Esophagus (tissue), 2 donors: ENCODE measurements at regions not wholly inside any gene's neighbourhood (a gene's known extent, or its start where the extent isn't known, plus 50 kb on each side); places are given as distances from the start of the nearest gene placed in this dataset.
A peak's percentile ranks its signal among the peaks of the same experiment; 100 is the strongest.

ENCODE experiments used
- H3K27ac ChIP-seq, 2 donors: one replicate each; pipeline ENCODE4 v1.5.1; 2013; ENCODE audit warnings: low read depth in 2 of 2, mild to moderate bottlenecking in 2 of 2, inconsistent platforms in 1 of 2, low read length in 1 of 2, moderate library complexity in 1 of 2
- H3K27me3 ChIP-seq, 2 donors: one replicate each; pipeline ENCODE4 v1.6.1; 2013; ENCODE audit warnings: low read length in 2 of 2, control low read depth in 1 of 2, mild to moderate bottlenecking in 1 of 2; ENCODE audit not compliant: insufficient read depth in 2 of 2, control insufficient read depth in 1 of 2
- H3K36me3 ChIP-seq, 2 donors: one replicate each; pipeline ENCODE4 v1.6.1; 2013; ENCODE audit warnings: low read length in 1 of 2; ENCODE audit not compliant: control insufficient read depth in 2 of 2, insufficient read depth in 2 of 2
- H3K4me1 ChIP-seq, 2 donors: one replicate each; pipeline ENCODE4 v1.6.1; 2013; ENCODE audit warnings: low read length in 1 of 2; ENCODE audit not compliant: control insufficient read depth in 2 of 2, insufficient read depth in 2 of 2
- H3K4me3 ChIP-seq, 2 donors: one replicate each; pipeline ENCODE4 v1.5.1; 2013; ENCODE audit warnings: low read length in 2 of 2, mild to moderate bottlenecking in 2 of 2, low read depth in 1 of 2, moderate library complexity in 1 of 2
- H3K9me3 ChIP-seq, 2 donors: one replicate each; pipeline ENCODE4 v1.6.1; 2013; ENCODE audit warnings: mild to moderate bottlenecking in 2 of 2, low read depth in 1 of 2, low read length in 1 of 2, moderate library complexity in 1 of 2; ENCODE audit not compliant: control insufficient read depth in 2 of 2, insufficient read depth in 1 of 2
- WGBS, 2 donors: extraction: QIAGEN DNeasy Blood & Tissue Kit; methylation state at CpG; one replicate each; pipeline ENCODE4 v1.1.7; 2013; 5-methylcytosine and 5-hydroxymethylcytosine counted together
- donor health status: healthy with polysubstance abuse.
- donor health status: Bipolar disorder and iron deficiency.

DNA sequence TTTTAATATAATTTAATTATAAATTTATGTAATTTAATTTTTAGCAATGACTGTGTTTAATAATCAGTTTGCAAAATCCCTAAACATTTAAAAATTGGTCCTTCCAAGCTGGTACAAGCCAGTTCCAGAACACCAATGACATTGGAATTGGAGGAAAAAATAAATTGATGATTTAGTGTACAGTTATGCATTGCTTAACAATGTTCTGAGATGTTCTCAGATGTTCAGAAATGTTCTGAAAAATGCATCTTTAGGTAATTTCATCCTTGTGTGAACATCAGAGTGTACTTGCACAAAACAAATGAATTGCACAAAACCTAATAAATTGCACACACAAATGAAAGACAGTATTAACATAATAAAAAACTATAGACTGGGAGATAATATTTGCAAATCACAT lies 95.2 kb downstream of the TRIB2 start:
- Histone ChIP-seq H3K9me3 (no peaks in the 10 kb centered on the region), H3K4me3 (no peak overlapping the region), H3K4me1 (no peaks in the 10 kb centered on the region), H3K36me3 (no peaks in the 10 kb centered on the region), H3K27ac (no peak overlapping the region), H3K27me3 (no peaks in the 10 kb centered on the region)

DNA sequence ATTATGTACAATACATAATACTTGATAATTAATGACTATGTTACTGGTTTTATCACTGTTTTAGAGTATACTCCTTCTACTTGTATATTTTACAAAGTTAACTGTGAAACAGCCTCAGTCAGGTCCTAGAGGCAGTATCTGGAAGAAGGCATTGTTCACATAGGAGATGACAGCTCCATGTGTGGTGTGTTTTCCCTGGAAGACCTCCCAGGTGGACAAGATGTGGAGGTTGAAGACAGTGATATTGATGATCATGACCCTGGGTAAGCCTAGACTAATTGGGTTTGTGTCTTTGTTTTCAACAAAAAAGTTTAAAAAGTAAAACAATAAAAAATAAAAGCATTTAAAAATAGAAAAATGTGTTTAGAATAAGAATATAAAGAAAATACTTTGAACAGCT lies 96.4 kb downstream of the TRIB2 start:
- Histone ChIP-seq H3K36me3 (no peaks in the 10 kb centered on the region), H3K9me3 (no peaks in the 10 kb centered on the region), H3K4me3 (no peak overlapping the region), H3K27me3 (no peaks in the 10 kb centered on the region), H3K27ac (no peak overlapping the region), H3K4me1 (no peaks in the 10 kb centered on the region)

DNA sequence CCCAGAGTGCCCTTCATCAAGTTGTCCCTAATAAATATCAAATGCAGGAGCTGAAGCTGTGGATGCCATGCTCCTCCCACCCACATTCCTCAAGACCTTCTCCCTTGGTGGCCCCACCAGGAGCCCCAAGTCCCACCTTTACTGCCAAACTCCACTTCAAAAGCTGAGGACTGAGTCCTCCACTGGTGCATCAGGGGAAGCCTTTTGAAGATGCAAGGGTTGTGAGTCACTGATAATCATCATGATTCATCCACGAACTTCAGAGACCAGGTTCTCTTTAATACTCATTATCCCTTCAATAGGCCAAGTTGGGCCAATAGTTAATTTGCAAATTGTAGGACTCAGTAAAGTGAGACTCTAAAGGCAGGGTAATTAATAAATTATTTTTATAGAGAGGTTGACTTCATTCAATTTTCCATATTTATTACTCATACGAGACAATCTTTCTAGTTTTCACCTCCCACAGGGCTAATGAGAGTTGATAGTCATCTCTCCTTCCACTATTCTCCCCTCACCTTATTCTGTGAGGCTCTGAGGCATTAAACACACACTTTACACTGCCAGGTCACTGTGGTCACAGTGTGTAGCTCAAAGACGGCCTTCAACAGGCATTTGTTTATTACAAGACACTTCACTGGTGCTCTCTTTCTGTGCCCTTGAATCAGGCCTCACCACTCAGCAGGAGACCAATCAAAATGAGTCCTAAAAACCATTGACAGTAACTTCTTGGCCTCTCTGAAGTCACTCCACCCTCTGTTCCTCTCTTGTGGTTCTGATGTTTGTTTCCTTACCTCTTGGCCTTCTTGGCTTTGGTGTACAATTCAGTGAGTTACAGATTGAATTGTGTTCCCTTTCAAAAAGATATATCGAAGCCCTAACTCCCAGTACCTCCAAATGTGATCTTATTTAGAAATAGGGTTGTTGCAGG lies 99.9 kb downstream of the TRIB2 start:
- Histone ChIP-seq H3K4me1 (no peaks in the 10 kb centered on the region), H3K36me3 (no peaks in the 10 kb centered on the region), H3K4me3 (no peak overlapping the region), H3K27me3 (no peaks in the 10 kb centered on the region), H3K9me3 (no peaks in the 10 kb centered on the region), H3K27ac (no peak overlapping the region)
- WGBS, 2 donors, result 79 to 81% methylated on average over 4 of the region's 4 CpGs

DNA sequence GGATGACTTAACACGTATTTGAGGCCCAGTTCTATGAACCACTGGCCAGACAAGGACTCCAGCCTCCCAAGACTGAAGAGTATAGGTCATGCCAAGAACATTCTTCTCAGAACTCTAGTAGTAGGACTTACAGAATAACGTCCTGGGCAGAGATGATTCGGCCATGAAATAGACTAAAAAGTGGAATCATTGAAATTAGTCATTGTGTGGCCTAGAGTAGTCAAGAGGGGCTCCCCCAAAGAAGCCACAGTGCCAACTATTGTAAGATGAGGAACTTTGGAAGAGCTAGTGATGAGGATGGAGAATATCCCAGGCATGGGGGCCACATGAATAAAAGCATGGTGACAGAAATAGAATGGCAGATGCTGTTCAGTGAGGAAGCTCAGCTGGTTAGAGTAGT lies 101.1 kb downstream of the TRIB2 start:
- H3K36me3 ChIP-seq, result no peaks in the 10 kb centered on the region
- no peaks in the 10 kb centered on the region for H3K9me3 ChIP-seq
- no peaks in the 10 kb centered on the region for H3K27me3 ChIP-seq
- H3K27ac ChIP-seq, result no peak overlapping the region
- WGBS, 2 donors, result 80 to 84% methylated on average over 3 of the region's 3 CpGs
- H3K4me1 ChIP-seq, result no peaks in the 10 kb centered on the region
- H3K4me3 ChIP-seq, result no peak overlapping the region

DNA sequence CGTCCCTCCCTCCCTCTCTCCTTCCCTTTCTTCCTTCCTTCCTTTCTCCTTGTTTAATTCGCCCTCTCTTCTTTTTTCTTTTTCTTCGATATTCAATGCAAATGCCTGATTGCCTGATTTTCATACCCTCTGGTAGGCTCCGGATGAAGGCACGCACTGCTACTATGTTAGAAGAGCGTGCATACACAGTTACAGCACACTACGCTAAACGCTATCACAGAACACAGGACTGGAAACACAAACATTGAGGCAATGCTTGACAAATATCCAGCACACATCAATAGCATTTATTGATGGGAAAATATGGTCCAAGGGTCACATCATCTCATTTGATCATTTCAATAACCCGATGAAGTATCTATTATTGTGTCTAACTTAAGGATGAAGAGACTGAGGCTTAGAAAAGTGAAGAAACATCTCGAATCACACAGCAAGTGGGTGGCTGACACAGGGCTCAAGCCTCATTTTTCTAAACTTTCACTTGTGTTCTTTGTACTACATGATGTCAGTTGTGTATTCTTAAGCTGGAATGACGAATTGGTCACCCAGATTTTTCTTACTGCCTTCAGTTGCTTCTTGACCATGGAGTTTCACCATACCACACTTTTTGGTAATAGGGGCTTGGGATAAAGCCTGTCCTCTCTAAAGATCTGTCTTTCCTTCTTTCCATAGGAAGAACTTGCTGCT lies 101.8 kb downstream of the TRIB2 start:
- Histone ChIP-seq H3K27me3 (no peaks in the 10 kb centered on the region), H3K36me3 (no peaks in the 10 kb centered on the region), H3K4me3 (no peak overlapping the region), H3K9me3 (no peaks in the 10 kb centered on the region), H3K4me1 (no peaks in the 10 kb centered on the region), H3K27ac (peak overlapping the region; percentile 37 to 38)
- WGBS, 2 donors, result 80 to 83% methylated on average over 11 of the region's 11 CpGs

DNA sequence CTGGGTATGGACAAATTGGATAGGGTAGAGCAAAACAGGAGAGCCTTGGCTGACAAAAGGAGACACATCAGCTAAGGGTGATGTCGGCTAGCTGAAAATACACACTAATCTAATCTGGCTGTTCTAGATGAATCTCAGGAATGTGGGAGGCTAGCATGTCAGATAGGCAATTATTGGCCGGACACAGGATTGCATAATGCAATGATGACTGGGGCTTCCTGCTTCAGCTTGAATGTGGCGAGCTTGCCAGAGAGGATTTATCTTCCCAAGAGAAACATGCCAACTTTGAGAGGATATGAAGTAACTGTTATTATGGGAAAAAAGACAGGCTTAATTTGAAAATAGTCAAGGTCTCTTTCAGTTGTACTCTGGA lies 102.4 kb downstream of the TRIB2 start:
- no peaks in the 10 kb centered on the region for H3K36me3 ChIP-seq
- WGBS, 2 donors, result 8 to 23% methylated on average over 3 of the region's 3 CpGs
- no peaks in the 10 kb centered on the region for H3K27me3 ChIP-seq

DNA sequence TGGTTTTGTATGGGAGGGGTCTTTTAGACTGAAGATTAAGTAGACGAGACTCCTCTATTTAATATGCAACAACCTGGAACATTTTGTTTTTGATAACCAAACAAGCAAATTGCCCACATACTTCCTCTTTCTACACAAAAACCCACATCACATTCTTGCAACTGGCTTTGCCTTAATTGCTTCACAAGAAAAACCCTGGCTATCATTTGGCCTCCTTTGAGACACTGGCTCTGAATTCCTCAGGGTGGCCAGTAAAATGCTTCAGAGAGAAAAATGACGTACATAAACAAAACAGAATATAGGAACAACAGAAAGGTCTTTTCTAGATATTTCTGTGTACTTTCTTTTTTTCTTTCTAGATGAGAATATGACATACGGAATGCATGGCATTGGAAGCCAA lies 103.0 kb downstream of the TRIB2 start:
- Histone ChIP-seq H3K9me3 (no peaks in the 10 kb centered on the region), H3K4me3 (no peak overlapping the region), H3K27me3 (no peaks in the 10 kb centered on the region), H3K4me1 (no peaks in the 10 kb centered on the region), H3K36me3 (no peaks in the 10 kb centered on the region), H3K27ac (peak overlapping the region in 1 of 2 donors; percentile 15)
- WGBS, 2 donors, result 66 to 69% methylated on average over 3 of the region's 3 CpGs

More for the DNA sequence above, 102.4 kb downstream of the TRIB2 start:
- no peaks in the 10 kb centered on the region for H3K9me3 ChIP-seq
- peak overlapping the region; percentile 37 to 38 for H3K27ac ChIP-seq
- H3K4me3 ChIP-seq, result no peak overlapping the region
- no peaks in the 10 kb centered on the region for H3K4me1 ChIP-seq

DNA sequence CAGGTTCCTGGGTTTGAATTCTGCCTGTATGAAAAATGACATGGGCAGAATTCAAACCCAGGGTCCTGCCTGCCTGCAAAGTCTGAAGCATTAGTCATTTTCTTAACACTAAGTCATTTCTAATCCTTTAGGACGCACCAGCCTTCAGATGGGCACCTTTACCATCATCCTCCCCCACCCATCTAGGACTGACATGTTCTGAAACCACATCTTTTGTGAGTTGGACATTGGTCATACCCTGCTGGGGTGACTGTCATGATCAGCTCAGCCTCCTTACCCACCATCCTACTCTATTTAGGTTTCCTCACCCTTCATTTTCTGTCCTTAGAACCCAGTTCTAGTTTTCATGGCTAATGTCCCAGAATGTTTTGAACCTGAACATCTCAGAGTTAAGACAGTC lies 104.9 kb downstream of the TRIB2 start:
- 65 to 82% methylated on average over 1 of the region's 1 CpG for WGBS, 2 donors
- Histone ChIP-seq H3K4me3 (no peak overlapping the region), H3K27me3 (no peaks in the 10 kb centered on the region), H3K36me3 (no peaks in the 10 kb centered on the region), H3K27ac (no peak overlapping the region), H3K4me1 (no peaks in the 10 kb centered on the region), H3K9me3 (no peaks in the 10 kb centered on the region)

DNA sequence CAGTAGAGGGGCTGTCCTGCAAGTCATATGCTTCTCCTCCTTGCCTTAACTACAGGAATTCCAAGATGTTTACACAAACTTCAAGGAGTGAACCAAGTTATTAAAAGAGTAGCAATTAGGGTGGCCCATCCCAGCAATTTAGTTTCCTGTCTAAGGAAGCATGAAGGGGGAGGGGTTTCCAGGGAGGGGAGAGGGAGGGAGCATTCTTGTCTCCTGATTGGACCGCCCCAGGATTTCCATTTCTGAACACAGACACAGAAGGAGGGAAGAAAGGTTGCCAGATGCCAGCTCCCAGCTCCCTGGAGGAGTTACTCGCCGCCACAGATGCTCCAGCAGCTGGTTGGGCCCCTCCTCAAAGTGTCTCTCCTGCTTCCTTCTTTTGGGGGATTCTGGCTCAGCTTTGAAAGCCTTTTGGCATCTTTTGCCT lies 107.6 kb downstream of the TRIB2 start:
- H3K9me3 ChIP-seq, result no peaks in the 10 kb centered on the region
- peak overlapping the region in 1 of 2 donors; percentile 22 for H3K27ac ChIP-seq
- no peak overlapping the region for H3K4me3 ChIP-seq
- H3K27me3 ChIP-seq, result no peaks in the 10 kb centered on the region
- WGBS, 2 donors, result 61 to 65% methylated on average over 3 of the region's 3 CpGs
- H3K36me3 ChIP-seq, result no peaks in the 10 kb centered on the region
- no peaks in the 10 kb centered on the region for H3K4me1 ChIP-seq
